ENCODE measurements at regions not wholly inside any gene's neighbourhood (a gene's known extent, or its start where the extent isn't known, plus 50 kb on each side); places are given as distances from the start of the nearest gene placed in this dataset.

GRCh38 chr2:7333189-7333765 lies 416.1 kb downstream of the RNF144A start:
- TF ChIP-seq TEAD4 (IDR thresholded peaks at IDR 0.05): no peak

GRCh38 chr2:7333960-7334493 lies 416.8 kb downstream of the RNF144A start:
- TF ChIP-seq CREB1 (IDR thresholded peaks at IDR 0.05; ENCODE audit: low read depth) (no peak), MAX (IDR thresholded peaks at IDR 0.05) (no peak), TCF12 (IDR thresholded peaks at IDR 0.05; ENCODE audit: low read depth) (no peak), YY1 (IDR thresholded peaks at IDR 0.05; ENCODE audit: low read depth) (no peak), FOXM1 (IDR thresholded peaks at IDR 0.05; ENCODE audit: borderline replicate concordance, low read depth) (no peak), TEAD4 (IDR thresholded peaks at IDR 0.05) (no peak), TAF1 (IDR thresholded peaks at IDR 0.05; ENCODE audit: low read depth) (no peak), CEBPB (IDR thresholded peaks at IDR 0.05) (no peak), RAD21 (IDR thresholded peaks at IDR 0.05; ENCODE audit: low read depth) (no peak), EP300 (IDR thresholded peaks at IDR 0.05; ENCODE audit: borderline replicate concordance) (no peak), EGR1 (IDR thresholded peaks at IDR 0.05) (no peak), ZBTB7A (IDR thresholded peaks at IDR 0.05; ENCODE audit: low read depth) (no peak), NFIC (IDR thresholded peaks at IDR 0.05) (no peak)
- TF ChIP-seq, protein P1, sequence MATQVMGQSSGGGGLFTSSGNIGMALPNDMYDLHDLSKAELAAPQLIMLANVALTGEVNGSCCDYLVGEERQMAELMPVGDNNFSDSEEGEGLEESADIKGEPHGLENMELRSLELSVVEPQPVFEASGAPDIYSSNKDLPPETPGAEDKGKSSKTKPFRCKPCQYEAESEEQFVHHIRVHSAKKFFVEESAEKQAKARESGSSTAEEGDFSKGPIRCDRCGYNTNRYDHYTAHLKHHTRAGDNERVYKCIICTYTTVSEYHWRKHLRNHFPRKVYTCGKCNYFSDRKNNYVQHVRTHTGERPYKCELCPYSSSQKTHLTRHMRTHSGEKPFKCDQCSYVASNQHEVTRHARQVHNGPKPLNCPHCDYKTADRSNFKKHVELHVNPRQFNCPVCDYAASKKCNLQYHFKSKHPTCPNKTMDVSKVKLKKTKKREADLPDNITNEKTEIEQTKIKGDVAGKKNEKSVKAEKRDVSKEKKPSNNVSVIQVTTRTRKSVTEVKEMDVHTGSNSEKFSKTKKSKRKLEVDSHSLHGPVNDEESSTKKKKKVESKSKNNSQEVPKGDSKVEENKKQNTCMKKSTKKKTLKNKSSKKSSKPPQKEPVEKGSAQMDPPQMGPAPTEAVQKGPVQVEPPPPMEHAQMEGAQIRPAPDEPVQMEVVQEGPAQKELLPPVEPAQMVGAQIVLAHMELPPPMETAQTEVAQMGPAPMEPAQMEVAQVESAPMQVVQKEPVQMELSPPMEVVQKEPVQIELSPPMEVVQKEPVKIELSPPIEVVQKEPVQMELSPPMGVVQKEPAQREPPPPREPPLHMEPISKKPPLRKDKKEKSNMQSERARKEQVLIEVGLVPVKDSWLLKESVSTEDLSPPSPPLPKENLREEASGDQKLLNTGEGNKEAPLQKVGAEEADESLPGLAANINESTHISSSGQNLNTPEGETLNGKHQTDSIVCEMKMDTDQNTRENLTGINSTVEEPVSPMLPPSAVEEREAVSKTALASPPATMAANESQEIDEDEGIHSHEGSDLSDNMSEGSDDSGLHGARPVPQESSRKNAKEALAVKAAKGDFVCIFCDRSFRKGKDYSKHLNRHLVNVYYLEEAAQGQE (IDR thresholded peaks at IDR 0.05; ENCODE audit: low read depth): no peak
- TF ChIP-seq, protein P2, sequence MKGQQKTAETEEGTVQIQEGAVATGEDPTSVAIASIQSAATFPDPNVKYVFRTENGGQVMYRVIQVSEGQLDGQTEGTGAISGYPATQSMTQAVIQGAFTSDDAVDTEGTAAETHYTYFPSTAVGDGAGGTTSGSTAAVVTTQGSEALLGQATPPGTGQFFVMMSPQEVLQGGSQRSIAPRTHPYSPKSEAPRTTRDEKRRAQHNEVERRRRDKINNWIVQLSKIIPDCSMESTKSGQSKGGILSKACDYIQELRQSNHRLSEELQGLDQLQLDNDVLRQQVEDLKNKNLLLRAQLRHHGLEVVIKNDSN (IDR thresholded peaks at IDR 0.05): no peak

- TF ChIP-seq, protein P2 (IDR thresholded peaks at IDR 0.05): no peak
- TF ChIP-seq CREB1 (IDR thresholded peaks at IDR 0.05; ENCODE audit: low read depth) (no peak), RAD21 (IDR thresholded peaks at IDR 0.05; ENCODE audit: low read depth) (no peak), EP300 (IDR thresholded peaks at IDR 0.05; ENCODE audit: borderline replicate concordance) (no peak), MAX (IDR thresholded peaks at IDR 0.05) (no peak), NFIC (IDR thresholded peaks at IDR 0.05) (no peak), YY1 (IDR thresholded peaks at IDR 0.05; ENCODE audit: low read depth) (no peak), TCF12 (IDR thresholded peaks at IDR 0.05; ENCODE audit: low read depth) (no peak), CEBPB (IDR thresholded peaks at IDR 0.05) (no peak), EGR1 (IDR thresholded peaks at IDR 0.05) (no peak), FOXM1 (IDR thresholded peaks at IDR 0.05; ENCODE audit: borderline replicate concordance, low read depth) (no peak)
- TF ChIP-seq, protein P1 (IDR thresholded peaks at IDR 0.05; ENCODE audit: low read depth): no peak
Observed at GRCh38 chr2:7338961-7339360, 421.7 kb downstream of the RNF144A start.

GRCh38 chr2:7346336-7346735 lies 429.1 kb downstream of the RNF144A start:
- TF ChIP-seq CREB1 (IDR thresholded peaks at IDR 0.05; ENCODE audit: low read depth) (no peak), FOXM1 (IDR thresholded peaks at IDR 0.05; ENCODE audit: borderline replicate concordance, low read depth) (no peak), MAX (IDR thresholded peaks at IDR 0.05) (no peak), YY1 (IDR thresholded peaks at IDR 0.05; ENCODE audit: low read depth) (no peak), NFIC (IDR thresholded peaks at IDR 0.05) (no peak), CEBPB (IDR thresholded peaks at IDR 0.05) (no peak), ZBTB7A (IDR thresholded peaks at IDR 0.05; ENCODE audit: low read depth) (no peak), TAF1 (IDR thresholded peaks at IDR 0.05; ENCODE audit: low read depth) (no peak), EP300 (IDR thresholded peaks at IDR 0.05; ENCODE audit: borderline replicate concordance) (no peak), TCF12 (IDR thresholded peaks at IDR 0.05; ENCODE audit: low read depth) (no peak), RAD21 (IDR thresholded peaks at IDR 0.05; ENCODE audit: low read depth) (no peak), TEAD4 (IDR thresholded peaks at IDR 0.05) (no peak)
- TF ChIP-seq, protein P2 (IDR thresholded peaks at IDR 0.05): no peak
- TF ChIP-seq, protein P1 (IDR thresholded peaks at IDR 0.05; ENCODE audit: low read depth): no peak
